HG03432 (cell line): ENCODE measurements at regions not wholly inside any gene's neighbourhood (a gene's known extent, or its start where the extent isn't known, plus 50 kb on each side); places are given as distances from the start of the nearest gene placed in this dataset.
"Not testable (repeated sequence)": the region's sequence is repeated elsewhere in the genome, so short reads cannot be mapped to it uniquely, and the experiment has no call there.

Source experiments
- ATAC-seq: cut with Tn5 transposase; IDR thresholded peaks from one replicate; pipeline ENCODE4 v1.9.1; 2021; ENCODE audit warnings: mild to moderate bottlenecking, moderate library complexity; ENCODE audit not compliant: unreplicated experiment

DNA sequence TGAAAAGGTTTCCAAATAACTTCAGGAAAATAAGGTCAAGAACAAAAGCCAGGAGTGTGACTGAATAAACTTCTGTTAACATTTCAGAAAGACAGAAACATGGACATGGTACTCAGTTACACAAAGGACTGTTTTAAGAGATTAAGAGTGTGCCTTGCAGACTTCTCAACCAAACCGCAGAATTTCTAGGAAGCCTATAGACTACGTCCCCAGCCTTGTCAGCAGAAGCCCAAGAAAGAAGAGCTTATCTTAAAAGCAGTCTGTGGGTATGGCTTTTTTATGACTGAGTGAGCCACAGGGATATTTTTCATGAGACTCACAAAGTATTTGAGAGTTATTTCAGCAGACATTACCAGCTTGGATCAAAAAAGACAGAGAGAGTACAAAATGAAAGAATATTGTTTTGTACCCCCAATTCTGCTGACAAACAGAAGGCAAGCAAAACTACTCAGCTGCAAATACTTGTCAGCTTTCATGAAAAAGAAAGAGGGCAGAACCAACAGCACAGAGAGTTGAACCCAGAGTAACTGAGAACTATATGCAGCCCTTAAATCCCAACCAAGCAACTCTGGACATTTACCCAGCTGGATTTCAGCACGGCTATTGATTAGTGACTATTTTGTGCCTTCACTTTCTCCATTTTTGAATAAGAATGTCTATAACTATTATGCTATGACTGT is 711.0 kb upstream of the CTNND2 start:
- no peak for ATAC-seq

DNA sequence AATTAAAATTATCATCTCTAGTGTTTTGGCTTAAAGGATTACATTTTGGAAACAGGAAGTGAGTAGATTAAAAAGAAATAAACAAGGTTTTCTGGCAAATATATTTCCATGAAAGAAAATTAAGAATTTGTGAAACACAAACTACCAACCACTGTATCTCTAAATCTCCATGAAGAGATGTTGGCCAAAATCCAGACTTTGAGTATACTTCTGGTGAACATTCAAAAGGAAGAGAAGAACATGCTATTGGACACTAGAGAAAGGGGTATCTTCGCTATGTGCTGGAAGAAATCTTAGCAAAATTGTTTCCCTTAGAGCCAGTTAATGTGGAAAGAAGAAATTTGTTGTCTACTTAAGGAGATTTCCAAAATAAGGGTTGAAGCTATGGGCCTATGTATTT is 710.4 kb upstream of the CTNND2 start:
- no peak for ATAC-seq

GRCh38 chr5:12611132-12611531 is 706.9 kb upstream of the CTNND2 start:
- ATAC-seq = no peak

DNA sequence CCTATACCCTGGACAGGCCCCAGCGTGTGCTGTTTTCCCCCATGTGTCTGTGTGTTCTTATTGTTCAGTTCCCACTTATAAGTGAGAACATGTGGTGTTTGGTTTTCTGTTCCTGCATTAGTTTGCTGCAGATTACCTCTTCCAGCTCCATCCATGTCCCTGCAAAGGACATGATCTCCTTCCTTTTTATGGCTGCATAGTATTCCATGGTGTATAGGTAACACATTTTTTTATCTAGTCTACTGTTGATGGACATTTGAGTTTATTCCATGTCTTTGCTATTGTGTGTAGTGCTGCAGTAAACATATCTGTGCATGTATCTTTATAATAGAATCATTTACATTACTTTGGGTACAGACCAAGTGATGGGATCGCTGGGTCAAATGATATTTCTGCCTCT is 703.6 kb upstream of the CTNND2 start:
- not testable (repeated sequence) for ATAC-seq

- no peak for ATAC-seq
Observed at GRCh38 chr5:12592228-12592627, 688.0 kb upstream of the CTNND2 start.

DNA sequence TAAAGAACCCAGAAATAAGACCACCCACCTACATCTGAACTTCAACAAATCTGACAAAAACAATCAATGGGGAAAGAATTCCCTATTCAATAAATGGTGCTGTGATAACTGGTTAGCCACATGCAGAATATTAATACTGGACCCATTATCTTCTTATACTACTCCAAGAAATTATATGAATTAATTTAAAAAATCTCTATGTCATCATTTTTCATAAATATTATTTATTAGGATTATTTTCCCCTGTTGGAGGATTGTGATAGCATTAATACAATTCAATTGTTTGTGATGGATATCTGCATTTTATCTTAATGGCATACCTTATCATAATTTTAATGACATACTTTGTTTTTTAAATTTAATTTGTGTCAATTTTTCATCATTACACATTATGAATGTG is 682.2 kb upstream of the CTNND2 start:
- ATAC-seq = no peak

GRCh38 chr5:12578803-12579202 is 674.6 kb upstream of the CTNND2 start:
- not testable (repeated sequence) for ATAC-seq

DNA sequence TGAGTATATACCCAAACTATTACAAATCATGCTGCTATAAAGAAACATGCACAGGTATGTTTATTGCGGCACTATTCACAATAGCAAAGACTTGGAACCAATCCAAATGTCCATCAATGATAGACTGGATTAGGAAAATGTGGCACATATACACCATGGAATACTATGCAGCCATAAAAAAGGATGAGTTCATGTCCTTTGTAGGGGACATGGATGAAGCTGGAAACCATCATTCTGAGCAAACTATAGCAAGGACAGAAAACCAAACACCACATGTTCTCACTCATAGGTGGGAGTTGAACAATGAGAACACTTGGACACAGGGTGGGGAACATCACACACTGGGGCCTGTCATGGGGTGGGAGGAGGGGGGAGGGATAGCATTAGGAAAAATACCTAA is 672.7 kb upstream of the CTNND2 start:
- not testable (repeated sequence) for ATAC-seq

DNA sequence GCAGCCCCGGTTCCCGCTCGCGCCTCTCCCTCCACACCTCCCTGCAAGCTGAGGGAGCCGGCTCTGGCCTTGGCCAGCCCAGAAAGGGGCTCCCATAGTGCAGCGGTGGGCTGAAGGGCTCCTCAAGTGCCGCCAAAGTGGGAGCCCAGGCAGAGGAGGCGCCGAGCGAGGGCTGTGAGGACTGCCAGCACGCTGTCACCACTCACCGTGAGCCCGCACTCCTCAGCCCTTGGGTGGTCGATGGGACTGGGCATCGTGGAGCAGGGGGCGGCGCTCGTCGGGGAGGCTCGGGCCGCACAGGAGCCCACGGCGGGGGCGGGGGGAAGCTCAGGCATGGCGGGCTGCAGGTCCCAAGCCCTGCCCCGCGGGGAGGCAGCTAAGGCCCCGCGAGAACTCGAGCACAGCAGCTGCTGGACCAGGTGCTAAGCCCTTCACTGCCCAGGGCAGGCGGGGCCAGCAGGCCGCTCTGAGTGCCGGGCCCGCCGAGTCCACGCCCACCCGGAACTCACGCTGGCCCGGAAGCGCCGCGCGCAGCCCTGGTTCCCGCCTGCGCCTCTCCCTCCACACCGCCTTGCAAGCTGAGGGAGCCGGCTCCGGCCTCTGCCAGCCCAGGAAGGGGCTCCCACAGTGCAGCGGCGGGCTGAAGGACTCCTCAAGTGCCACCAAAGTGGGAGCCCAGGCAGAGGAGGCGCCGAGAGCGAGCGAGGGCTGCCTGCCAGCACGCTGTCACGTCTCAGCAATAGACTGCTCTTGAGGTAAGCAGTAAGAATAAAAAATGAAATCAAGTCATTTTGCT is 670.2 kb upstream of the CTNND2 start:
- ATAC-seq = not testable (repeated sequence)

- ATAC-seq = not testable (repeated sequence)
Observed at GRCh38 chr5:12573916-12574297, 669.7 kb upstream of the CTNND2 start.

DNA sequence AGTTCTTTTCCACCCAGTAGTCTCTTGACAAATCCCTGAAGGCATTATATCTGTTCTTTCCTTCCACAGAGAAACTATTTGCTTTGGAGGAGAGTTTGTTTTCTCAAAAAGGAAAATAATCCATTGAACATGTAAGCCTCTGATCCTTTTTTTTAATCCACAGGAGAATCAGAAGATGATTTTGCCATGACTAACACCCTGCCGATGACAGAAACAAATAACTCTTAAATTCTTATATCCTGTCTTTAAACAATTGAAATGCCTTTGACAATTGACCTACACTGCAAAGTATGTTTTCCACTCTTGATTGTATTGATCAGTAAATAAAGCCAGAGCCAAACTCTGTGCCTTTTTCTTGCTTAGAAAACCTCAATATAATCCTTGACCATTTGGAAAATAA is 666.4 kb upstream of the CTNND2 start:
- ATAC-seq = no peak

DNA sequence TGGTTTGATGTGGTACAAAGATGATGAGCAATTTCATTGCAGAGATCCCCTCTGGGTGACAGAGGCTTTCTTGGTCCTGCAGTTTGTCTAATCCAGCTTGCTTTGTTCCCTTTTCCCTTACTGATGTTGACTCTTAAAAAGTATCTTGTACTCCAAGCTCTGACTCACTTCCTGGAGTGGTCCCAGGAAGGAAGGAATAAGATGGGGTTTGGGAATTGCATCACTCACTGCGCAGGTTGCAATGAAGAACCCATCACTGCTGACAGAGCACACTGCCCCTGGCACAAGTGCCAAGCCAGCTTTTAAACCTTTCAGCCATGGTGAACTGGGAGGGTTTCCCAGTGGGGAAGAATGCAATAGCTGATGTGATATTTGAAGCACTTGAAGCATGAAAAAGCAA is 662.2 kb upstream of the CTNND2 start:
- no peak for ATAC-seq

DNA sequence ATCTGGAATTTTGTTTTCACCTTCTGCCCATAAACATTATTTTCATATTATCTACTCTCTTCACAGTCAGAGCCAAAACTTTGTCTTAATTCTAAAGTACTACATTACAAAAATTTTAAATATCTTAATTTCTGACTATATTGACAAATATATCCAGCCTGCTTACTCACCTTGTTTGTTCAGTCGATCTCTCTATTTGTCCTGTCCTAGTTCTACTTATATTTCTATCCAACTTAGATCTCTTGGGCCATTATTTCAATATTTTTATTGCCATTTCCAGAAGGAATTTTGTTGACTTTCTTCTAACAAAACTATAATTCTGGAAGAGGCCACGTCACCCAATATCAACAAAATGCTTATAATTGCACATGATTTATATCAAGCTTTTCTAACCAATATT is 652.8 kb upstream of the CTNND2 start:
- ATAC-seq = no peak

GRCh38 chr5:12526113-12526512 is 621.9 kb upstream of the CTNND2 start:
- no peak for ATAC-seq

DNA sequence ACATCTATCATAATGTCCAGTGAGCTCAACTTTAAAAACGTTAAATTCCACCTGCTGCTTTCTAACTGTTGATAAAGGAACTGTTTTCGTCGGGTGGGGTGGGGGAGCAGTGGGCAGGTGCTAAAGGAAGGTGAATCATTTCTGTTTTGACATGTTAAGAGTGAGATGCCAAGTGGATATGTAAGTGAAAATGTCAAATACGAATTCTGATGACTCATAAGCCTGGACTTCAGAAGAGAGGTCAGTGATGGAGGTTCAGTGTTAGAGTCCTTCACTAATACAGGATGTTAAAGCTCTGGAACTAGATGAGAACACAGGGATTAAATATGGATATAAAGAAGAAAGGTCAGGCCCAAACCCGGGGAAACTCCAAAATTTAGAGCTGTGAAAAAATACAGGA is 617.9 kb upstream of the CTNND2 start:
- no peak for ATAC-seq

GRCh38 chr5:12504983-12505382 is 600.7 kb upstream of the CTNND2 start:
- not testable (repeated sequence) for ATAC-seq

- no peak for ATAC-seq
Observed at GRCh38 chr5:12488161-12488560, 583.9 kb upstream of the CTNND2 start.

DNA sequence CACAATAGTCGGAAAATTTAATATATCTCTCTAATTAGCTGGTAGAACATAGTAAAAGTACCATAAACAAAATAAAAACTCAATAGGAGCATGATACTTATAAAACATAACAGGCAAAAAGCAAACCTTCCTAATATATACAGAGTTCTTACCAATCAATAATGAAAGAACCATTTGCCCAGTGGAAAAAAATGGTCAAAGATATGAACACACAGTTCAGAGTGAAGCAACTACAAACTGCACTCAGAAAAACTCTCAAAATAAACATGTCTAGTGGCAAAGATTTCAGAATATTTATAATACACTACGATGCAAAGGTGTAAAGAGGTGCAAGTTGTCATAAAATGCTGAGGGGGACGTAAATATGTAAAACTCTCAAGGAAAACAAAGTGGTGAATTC is 576.2 kb upstream of the CTNND2 start:
- no peak for ATAC-seq

DNA sequence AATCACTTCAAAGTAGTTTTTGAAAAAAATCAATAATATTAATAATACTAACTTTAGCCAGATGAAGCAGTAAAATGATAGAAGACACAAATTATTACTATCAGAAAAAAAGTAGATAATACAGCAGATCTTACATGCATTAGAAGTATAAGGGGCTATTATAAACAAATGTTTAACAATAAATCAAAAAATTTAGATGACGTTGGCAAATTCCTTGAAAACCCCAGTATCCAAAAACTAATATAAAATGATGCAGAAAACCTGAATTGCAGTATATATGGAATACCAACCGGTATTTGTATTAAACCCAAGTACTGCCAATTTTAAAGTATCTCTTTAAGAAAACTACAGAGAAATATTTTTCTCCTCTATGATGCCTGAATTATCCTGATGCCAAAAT is 573.3 kb upstream of the CTNND2 start:
- no peak for ATAC-seq

DNA sequence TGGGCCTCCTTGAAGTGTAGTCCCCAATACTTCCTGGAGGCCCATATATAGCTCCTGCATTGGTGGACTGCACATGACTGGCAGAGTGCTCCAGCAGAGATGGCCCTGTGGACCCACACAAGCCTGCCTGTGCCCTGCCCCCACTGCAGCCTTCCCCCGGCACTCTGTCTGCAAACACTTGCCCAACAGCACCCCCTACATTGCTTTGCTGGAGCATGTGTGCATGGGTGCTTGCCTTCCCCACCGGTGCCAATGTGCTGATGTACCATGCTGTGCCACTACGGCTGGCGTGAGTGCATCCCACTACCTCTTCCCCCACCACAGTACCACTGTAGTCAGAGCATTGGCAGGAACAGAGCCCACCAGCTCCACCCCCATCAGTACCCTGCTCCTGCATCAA is 563.6 kb upstream of the CTNND2 start:
- no peak for ATAC-seq

- no peak for ATAC-seq
Observed at GRCh38 chr5:12460493-12461261, 556.4 kb upstream of the CTNND2 start.

DNA sequence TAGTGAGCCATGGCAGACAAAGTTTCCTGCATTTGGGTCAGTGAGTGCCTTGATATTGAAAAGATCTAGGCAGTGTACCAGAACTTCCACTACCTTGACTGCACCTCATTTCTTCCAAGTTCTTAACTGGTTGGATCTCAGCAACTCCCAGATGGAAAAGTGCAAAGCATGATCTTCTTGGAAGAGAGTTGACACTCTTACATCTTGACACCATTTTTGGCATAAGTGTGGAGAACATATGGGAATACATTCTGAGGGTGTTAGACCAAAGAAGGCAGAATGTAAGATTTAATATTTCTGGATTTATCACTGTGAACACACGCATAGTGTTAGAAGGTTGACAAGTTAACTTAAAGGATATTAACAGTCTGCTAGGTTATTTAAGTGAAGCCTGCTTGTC is 555.1 kb upstream of the CTNND2 start:
- no peak for ATAC-seq
